IMR-90 (cell line): ENCODE measurements at regions not wholly inside any gene's neighbourhood (a gene's known extent, or its start where the extent isn't known, plus 50 kb on each side); places are given as distances from the start of the nearest gene placed in this dataset.
A peak's percentile ranks its signal among the peaks of the same experiment; 100 is the strongest.

ENCODE experiments used
- ATAC-seq: fragments of 200-7000 bp; cut with Tn5 transposase; 2 replicates; pipeline ENCODE4 v1.9.1; 2020; ENCODE audit warnings: low read depth, mild to moderate bottlenecking, moderate library complexity
- BruUV-seq: library from RNA; stranded (reverse); fragments of 400-500 nt; replicated peaks from 2 replicates; lab custom pipeline; 2021; lab: Mats Ljungman, UMichigan
- CTCF ChIA-PET: fragments of 300-600 bp; formaldehyde crosslinking; extraction: SDS; loops from one replicate; lab custom pipeline; 2021; ENCODE audit warnings: antibody characterized with exemption; lab: Yijun Ruan, JAX
- POLR2A ChIA-PET: fragments of 300-600 bp; sonication (Branson Sonifier 250); formaldehyde crosslinking; loops from one replicate; lab custom pipeline; 2022; ENCODE audit warnings: antibody characterized with exemption; ENCODE audit not compliant: unreplicated experiment; lab: Charles Lee
- DNase-seq: peaks from one replicate; pipeline ENCODE4 v3.0.0; 2013
- H2AFZ ChIP-seq: replicated peaks from 2 replicates; pipeline ENCODE3; 2013; ENCODE audit warnings: low read length, mild to moderate bottlenecking; ENCODE audit not compliant: poor library complexity
- H2AK5ac ChIP-seq: 2 replicates; pipeline ENCODE4 v1.6.1; 2013; ENCODE audit warnings: low read depth, low read length, inconsistent platforms
- H2AK9ac ChIP-seq: replicated peaks from 2 replicates; pipeline ENCODE3; 2013; ENCODE audit warnings: mild to moderate bottlenecking, low read depth, low read length, moderate library complexity; ENCODE audit not compliant: poor library complexity
- H2BK120ac ChIP-seq: 2 replicates; pipeline ENCODE4 v1.6.1; 2013; ENCODE audit warnings: low read depth, low read length, inconsistent platforms
- H2BK15ac ChIP-seq: 3 replicates; pipeline ENCODE4 v1.6.1; 2013; ENCODE audit warnings: low read depth, low read length, inconsistent platforms
- H2BK20ac ChIP-seq: 2 replicates; pipeline ENCODE4 v1.6.1; 2013; ENCODE audit warnings: low read depth, mild to moderate bottlenecking, inconsistent platforms, low read length, moderate library complexity
- H2BK5ac ChIP-seq: 2 replicates; pipeline ENCODE4 v1.6.1; 2013; ENCODE audit warnings: mild to moderate bottlenecking, low read depth, low read length, inconsistent platforms; ENCODE audit not compliant: poor library complexity, severe bottlenecking
- H3K14ac ChIP-seq: replicated peaks from 2 replicates; pipeline ENCODE4 v1.6.1; 2013; ENCODE audit warnings: low read depth, low read length, inconsistent platforms
- H3K18ac ChIP-seq: 2 replicates; pipeline ENCODE4 v1.6.1; 2013; ENCODE audit warnings: low read depth, low read length, control low read depth
- H3K23ac ChIP-seq: 2 replicates; pipeline ENCODE4 v1.6.1; 2013; ENCODE audit warnings: low read depth, low read length, inconsistent platforms
- H3K27ac ChIP-seq: 2 replicates; pipeline ENCODE4 v1.5.1; 2013; ENCODE audit warnings: mild to moderate bottlenecking, control low read depth, low read length; ENCODE audit not compliant: insufficient read depth
- H3K27me3 ChIP-seq: 2 replicates; pipeline ENCODE4 v1.6.1; 2013; ENCODE audit warnings: low read length; ENCODE audit not compliant: control insufficient read depth, insufficient read depth
- H3K36me3 ChIP-seq: 2 replicates; pipeline ENCODE4 v1.6.1; 2013; ENCODE audit warnings: low read length, mixed read lengths; ENCODE audit not compliant: control insufficient read depth, insufficient read depth
- H3K4ac ChIP-seq: 2 replicates; pipeline ENCODE4 v1.6.1; 2013; ENCODE audit warnings: low read depth, low read length, inconsistent platforms
- H3K4me1 ChIP-seq: 2 replicates; pipeline ENCODE4 v1.6.1; 2013; ENCODE audit warnings: low read length, mixed read lengths; ENCODE audit not compliant: control insufficient read depth, insufficient read depth
- H3K4me2 ChIP-seq: 2 replicates; pipeline ENCODE4 v1.6.1; 2013; ENCODE audit warnings: low read depth, mild to moderate bottlenecking, control low read depth, low read length, moderate library complexity
- H3K4me3 ChIP-seq: 2 replicates; pipeline ENCODE4 v1.5.1; 2013; ENCODE audit warnings: low read depth, mild to moderate bottlenecking, control low read depth, low read length, moderate library complexity; ENCODE audit not compliant: insufficient read depth
- H3K56ac ChIP-seq: 2 replicates; pipeline ENCODE4 v1.6.1; 2013; ENCODE audit warnings: low read length, inconsistent platforms; ENCODE audit not compliant: insufficient read depth; ENCODE audit errors: extremely low read depth
- H3K79me1 ChIP-seq, 2 experiments: 2 replicates each; pipeline ENCODE4 v1.6.1; 2013; ENCODE audit warnings: low read length in 2 of 2, inconsistent platforms in 1 of 2, low read depth in 1 of 2
- H3K9ac ChIP-seq: 2 replicates; pipeline ENCODE4 v1.6.1; 2013; ENCODE audit warnings: low read depth, low read length, control low read depth
- H3K9me1 ChIP-seq: 2 replicates; pipeline ENCODE4 v1.6.1; 2013; ENCODE audit warnings: low read length, inconsistent platforms; ENCODE audit not compliant: insufficient read depth
- H3K9me3 ChIP-seq: 2 replicates; pipeline ENCODE4 v1.6.1; 2013; ENCODE audit warnings: low read length; ENCODE audit not compliant: control insufficient read depth, insufficient read depth
- H4K20me1 ChIP-seq: 2 replicates; pipeline ENCODE4 v1.6.1; 2013; ENCODE audit warnings: low read length, inconsistent platforms; ENCODE audit not compliant: insufficient read depth
- H4K5ac ChIP-seq: 2 replicates; pipeline ENCODE4 v1.6.1; 2013; ENCODE audit warnings: mild to moderate bottlenecking, low read depth, low read length, control low read depth
- H4K8ac ChIP-seq, 2 experiments: 2 replicates each; pipeline ENCODE4 v1.6.1; 2013; ENCODE audit warnings: low read depth in 2 of 2, low read length in 2 of 2, control low read depth in 1 of 2, inconsistent platforms in 1 of 2
- H4K91ac ChIP-seq: 2 replicates; pipeline ENCODE4 v1.6.1; 2013; ENCODE audit warnings: low read depth, low read length, inconsistent platforms; ENCODE audit not compliant: insufficient read depth
- BHLHE40 ChIP-seq: fragments of 150-350 bp; IDR thresholded peaks from 2 replicates; pipeline ENCODE4 v1.6.1; 2016; ENCODE audit warnings: mild to moderate bottlenecking, low read depth, low read length
- CEBPB ChIP-seq: IDR thresholded peaks from 2 replicates; pipeline ENCODE4 v1.6.1; 2012; ENCODE audit warnings: low read depth, low read length, improper control_type of control experiment
- CHD1 ChIP-seq: IDR thresholded peaks from 2 replicates; pipeline ENCODE4 v1.6.1; 2012; ENCODE audit warnings: low read depth, low read length, improper control_type of control experiment
- MAFK ChIP-seq: IDR thresholded peaks from 2 replicates; pipeline ENCODE4 v1.6.1; 2012; ENCODE audit warnings: low read depth, low read length, improper control_type of control experiment
- MAZ ChIP-seq: IDR thresholded peaks from 2 replicates; pipeline ENCODE4 v1.6.1; 2012; ENCODE audit warnings: low read depth, mild to moderate bottlenecking, low read length, improper control_type of control experiment, moderate library complexity, borderline replicate concordance
- MXI1 ChIP-seq: IDR thresholded peaks from 2 replicates; pipeline ENCODE4 v1.6.1; 2012; ENCODE audit warnings: low read depth, mild to moderate bottlenecking, low read length, moderate library complexity, borderline replicate concordance
- POLR2A ChIP-seq: IDR thresholded peaks from 2 replicates; pipeline ENCODE4 v1.6.1; 2012; ENCODE audit warnings: mild to moderate bottlenecking, low read depth, low read length
- RFX5 ChIP-seq: IDR thresholded peaks from 2 replicates; pipeline ENCODE4 v1.8.0; 2012; ENCODE audit warnings: low read depth, mild to moderate bottlenecking, low read length, moderate library complexity
- SMC3 ChIP-seq: fragments of 150-350 bp; IDR thresholded peaks from 2 replicates; pipeline ENCODE4 v1.6.1; 2016; ENCODE audit warnings: low read depth, mild to moderate bottlenecking, antibody characterized with exemption, low read length, moderate library complexity
- WGBS, 2 experiments: methylation state at CpG; one replicate each; pipeline versions ENCODE4 v1.1.5 to v1.1.7; 2013; ENCODE audit warnings: missing lambda C conversion rate in 2 of 2; ENCODE audit not compliant: insufficient read length in 1 of 2; ENCODE audit errors: extremely low coverage in 2 of 2; 5-methylcytosine and 5-hydroxymethylcytosine counted together
- dilution Hi-C: fragments of 300-500 bp; cut with HindIII; formaldehyde crosslinking; loops from one replicate; pipeline ENCODE4 v1.14.3; 2018; ENCODE audit warnings: low sequenced_read_pairs; ENCODE audit not compliant: unreplicated experiment
- in situ Hi-C: fragments of 300-500 bp; cut with MboI; formaldehyde crosslinking; loops from 3 replicates; pipeline ENCODE4 v1.14.3; 2019; ENCODE audit warnings: low sequenced_read_pairs, inconsistent platforms, mixed read lengths
- intact Hi-C: fragments of 100-400 bp; cut with micrococcal nuclease; formaldehyde crosslinking; loops from 2 replicates; pipeline ENCODE4 v1.10.0; 2022
- TF ChIP-seq, protein P1 (sequence below): fragments of 150-350 bp; IDR thresholded peaks from 2 replicates; pipeline ENCODE4 v1.6.1; 2017; ENCODE audit warnings: mild to moderate bottlenecking, antibody characterized with exemption, low read length, low read depth
- TF ChIP-seq, protein P2 (sequence below): conservative IDR thresholded peaks from 2 replicates; pipeline ENCODE4 v1.5.1; 2012; ENCODE audit warnings: mild to moderate bottlenecking, low read depth, low read length, improper control_type of control experiment
- TF ChIP-seq, protein P3 (sequence below): fragments of 150-350 bp; IDR thresholded peaks from 2 replicates; pipeline ENCODE4 v1.6.1; 2016; ENCODE audit warnings: low read depth, mild to moderate bottlenecking, low read length, moderate library complexity, borderline replicate concordance

DNA sequence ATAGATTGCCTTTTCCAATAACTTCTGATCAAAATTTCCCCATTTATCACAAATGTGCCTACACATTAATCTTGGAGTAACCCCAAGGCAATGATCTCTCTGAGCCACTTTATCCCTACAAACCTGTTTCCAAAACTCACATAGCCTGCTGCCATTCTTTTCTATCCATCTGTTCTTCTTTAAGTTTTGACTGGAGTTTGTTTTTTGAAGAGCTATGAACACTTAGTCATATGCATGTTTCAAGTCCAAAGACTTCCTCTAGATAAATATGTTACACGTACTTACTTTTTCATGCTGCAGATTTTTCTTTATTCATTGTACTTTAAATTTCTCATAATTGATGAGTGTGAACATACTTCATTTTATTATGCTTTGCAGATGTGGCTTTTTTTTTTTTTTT lies 488.9 kb upstream of the CITED2 start:
- H2AK5ac ChIP-seq = 0 out of 2 replicates have a peak overlapping the region, but pooled peaks have one; percentile 48
- peak overlapping the region; percentile 75 for H2BK5ac ChIP-seq
- no peak overlapping the region for H2AFZ ChIP-seq
- no peak overlapping the region for H4K5ac ChIP-seq
- H3K14ac ChIP-seq = 0 out of 2 replicates have a peak overlapping the region, but pooled peaks have one; percentile 68
- no peaks in the 10 kb centered on the region for H3K79me1 ChIP-seq
- no TSS peak for BruUV-seq
- no peaks in the 10 kb centered on the region for H3K9me3 ChIP-seq
- H3K18ac ChIP-seq = no peak overlapping the region
- H3K4me2 ChIP-seq = peak overlapping the region; percentile 16; the same call in 1 of the 2 replicates
- no peaks in the 10 kb centered on the region for H4K20me1 ChIP-seq
- peak overlapping the region; percentile 80 for H3K4ac ChIP-seq
- H3K4me1 ChIP-seq = peaks cover 8% of the 10 kb centered on the region
- no peak overlapping the region for H2AK9ac ChIP-seq
- ChIA-PET POLR2A (no interaction called here), CTCF (interaction anchor here (0.7 kb wide), 3 partner anchors 17 to 96 kb away, joined by 3 to 4 read pairs (median 3); no protein-coding TSS in a partner anchor)
- 0 out of 2 replicates have a peak, but pooled peaks cover 6% of the 10 kb centered on the region for H3K9me1 ChIP-seq
- ATAC-seq (peak; percentile 80), DNase-seq (peak; percentile 81)
- WGBS, 2 experiments = no CpG with 5 or more reads among the region's 1 CpG
- H4K91ac ChIP-seq = peak overlapping the region; percentile 72; the same call in 1 of the 2 replicates
- no peak for TF ChIP-seq POLR2A
- no peak for TF ChIP-seq SMC3
- no peak for TF ChIP-seq MXI1
- TF ChIP-seq BHLHE40 = no peak
- TF ChIP-seq RFX5 = no peak
- no peak for TF ChIP-seq MAZ
- TF ChIP-seq CHD1 = no peak
- TF ChIP-seq CEBPB = no peak
- TF ChIP-seq, protein P1, sequence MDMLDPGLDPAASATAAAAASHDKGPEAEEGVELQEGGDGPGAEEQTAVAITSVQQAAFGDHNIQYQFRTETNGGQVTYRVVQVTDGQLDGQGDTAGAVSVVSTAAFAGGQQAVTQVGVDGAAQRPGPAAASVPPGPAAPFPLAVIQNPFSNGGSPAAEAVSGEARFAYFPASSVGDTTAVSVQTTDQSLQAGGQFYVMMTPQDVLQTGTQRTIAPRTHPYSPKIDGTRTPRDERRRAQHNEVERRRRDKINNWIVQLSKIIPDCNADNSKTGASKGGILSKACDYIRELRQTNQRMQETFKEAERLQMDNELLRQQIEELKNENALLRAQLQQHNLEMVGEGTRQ = no peak
- TF ChIP-seq, protein P2, sequence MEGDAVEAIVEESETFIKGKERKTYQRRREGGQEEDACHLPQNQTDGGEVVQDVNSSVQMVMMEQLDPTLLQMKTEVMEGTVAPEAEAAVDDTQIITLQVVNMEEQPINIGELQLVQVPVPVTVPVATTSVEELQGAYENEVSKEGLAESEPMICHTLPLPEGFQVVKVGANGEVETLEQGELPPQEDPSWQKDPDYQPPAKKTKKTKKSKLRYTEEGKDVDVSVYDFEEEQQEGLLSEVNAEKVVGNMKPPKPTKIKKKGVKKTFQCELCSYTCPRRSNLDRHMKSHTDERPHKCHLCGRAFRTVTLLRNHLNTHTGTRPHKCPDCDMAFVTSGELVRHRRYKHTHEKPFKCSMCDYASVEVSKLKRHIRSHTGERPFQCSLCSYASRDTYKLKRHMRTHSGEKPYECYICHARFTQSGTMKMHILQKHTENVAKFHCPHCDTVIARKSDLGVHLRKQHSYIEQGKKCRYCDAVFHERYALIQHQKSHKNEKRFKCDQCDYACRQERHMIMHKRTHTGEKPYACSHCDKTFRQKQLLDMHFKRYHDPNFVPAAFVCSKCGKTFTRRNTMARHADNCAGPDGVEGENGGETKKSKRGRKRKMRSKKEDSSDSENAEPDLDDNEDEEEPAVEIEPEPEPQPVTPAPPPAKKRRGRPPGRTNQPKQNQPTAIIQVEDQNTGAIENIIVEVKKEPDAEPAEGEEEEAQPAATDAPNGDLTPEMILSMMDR = no peak
- TF ChIP-seq MAFK = no peak
- TF ChIP-seq, protein P3, sequence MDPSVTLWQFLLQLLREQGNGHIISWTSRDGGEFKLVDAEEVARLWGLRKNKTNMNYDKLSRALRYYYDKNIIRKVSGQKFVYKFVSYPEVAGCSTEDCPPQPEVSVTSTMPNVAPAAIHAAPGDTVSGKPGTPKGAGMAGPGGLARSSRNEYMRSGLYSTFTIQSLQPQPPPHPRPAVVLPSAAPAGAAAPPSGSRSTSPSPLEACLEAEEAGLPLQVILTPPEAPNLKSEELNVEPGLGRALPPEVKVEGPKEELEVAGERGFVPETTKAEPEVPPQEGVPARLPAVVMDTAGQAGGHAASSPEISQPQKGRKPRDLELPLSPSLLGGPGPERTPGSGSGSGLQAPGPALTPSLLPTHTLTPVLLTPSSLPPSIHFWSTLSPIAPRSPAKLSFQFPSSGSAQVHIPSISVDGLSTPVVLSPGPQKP = no peak
- H2BK20ac ChIP-seq = peak overlapping the region; percentile 83; the same call in 1 of the 2 replicates
- dilution Hi-C loops = no loop called here
- H3K23ac ChIP-seq = no peak overlapping the region
- H3K9ac ChIP-seq = no peak overlapping the region
- no peak overlapping the region for H3K4me3 ChIP-seq
- no peak overlapping the region for H3K56ac ChIP-seq
- peak overlapping the region; percentile 35 to 79; a peak in 3 of 4 replicates for H4K8ac ChIP-seq
- in situ Hi-C loops = no loop called here
- intact Hi-C loops = no loop called here
- no peaks in the 10 kb centered on the region for H3K27me3 ChIP-seq
- H3K36me3 ChIP-seq = no peaks in the 10 kb centered on the region
- peak overlapping the region; percentile 78; the same call in 1 of the 3 replicates for H2BK15ac ChIP-seq
- no peak overlapping the region for H3K27ac ChIP-seq
- peak overlapping the region; percentile 78 for H2BK120ac ChIP-seq
